Tibial nerve (tissue), 4 donors: ENCODE measurements at regions not wholly inside any gene's neighbourhood (a gene's known extent, or its start where the extent isn't known, plus 50 kb on each side); places are given as distances from the start of the nearest gene placed in this dataset.

Experiments
- CTCF ChIP-seq, 5 experiments: fragments of 200-600 bp in 3 of 5; fragments of 450-650 bp in 2 of 5; sonication (generic) in 3 of 5; IDR thresholded peaks; one replicate each; pipeline ENCODE4 v1.5.1; 2016 to 2019; ENCODE audit warnings: antibody characterized with exemption in 5 of 5, mild to moderate bottlenecking in 3 of 5, moderate library complexity in 2 of 5
- EP300 ChIP-seq, 2 donors: sonication (generic); formaldehyde crosslinking; IDR thresholded peaks; one replicate each; pipeline ENCODE4 v1.6.1; 2017; ENCODE audit warnings: antibody characterized with exemption in 2 of 2, mild to moderate bottlenecking in 1 of 2
- POLR2A ChIP-seq, 2 donors: fragments of 450-650 bp; IDR thresholded peaks; one replicate each; pipeline ENCODE4 v1.6.1; 2017; ENCODE audit warnings: antibody characterized with exemption in 2 of 2, mild to moderate bottlenecking in 2 of 2, moderate library complexity in 2 of 2

GRCh38 chr12:39671898-39672875, 52.6 kb upstream of the ABCD2 start:
- TF ChIP-seq POLR2A (IDR thresholded peaks at IDR 0.05), result no peak
- no peak for TF ChIP-seq CTCF (IDR thresholded peaks at IDR 0.05)
- no peak for TF ChIP-seq EP300 (IDR thresholded peaks at IDR 0.05)
